ENCODE measurements at regions not wholly inside any gene's neighbourhood (a gene's known extent, or its start where the extent isn't known, plus 50 kb on each side); places are given as distances from the start of the nearest gene placed in this dataset.
"Not testable (repeated sequence)": the region's sequence is repeated elsewhere in the genome, so short reads cannot be mapped to it uniquely, and the experiment has no call there.

GRCh38 chr3:166005126-166005525, 167.9 kb upstream of the BCHE start:
- no peak for DNase-seq

- DNase-seq: no peak
Observed at GRCh38 chr3:165994293-165994692, 157.1 kb upstream of the BCHE start.

- no peak for DNase-seq
Observed at GRCh38 chr3:165984589-165984988, 147.4 kb upstream of the BCHE start.

GRCh38 chr3:165983284-165983683, 146.1 kb upstream of the BCHE start:
- DNase-seq: no peak

GRCh38 chr3:165981318-165981717, 144.1 kb upstream of the BCHE start:
- DNase-seq: no peak

- not testable (repeated sequence) for DNase-seq
Observed at GRCh38 chr3:165960825-165961224, 123.6 kb upstream of the BCHE start.

- no peak for DNase-seq
Observed at GRCh38 chr3:165954171-165954570, 116.9 kb upstream of the BCHE start.

- DNase-seq: no peak
Observed at GRCh38 chr3:165946360-165946759, 109.1 kb upstream of the BCHE start.

GRCh38 chr3:165938986-165939540, 101.8 kb upstream of the BCHE start:
- no peak for DNase-seq

GRCh38 chr3:165936081-165936480, 98.9 kb upstream of the BCHE start:
- DNase-seq: not testable (repeated sequence)

GRCh38 chr3:165924301-165924791, 87.1 kb upstream of the BCHE start:
- DNase-seq: not testable (repeated sequence)

GRCh38 chr3:165920984-165921383, 83.8 kb upstream of the BCHE start:
- DNase-seq: no peak

- DNase-seq: no peak
Observed at GRCh38 chr3:165919284-165919683, 82.1 kb upstream of the BCHE start.

GRCh38 chr3:165918657-165918979, 81.4 kb upstream of the BCHE start:
- no peak for DNase-seq

GRCh38 chr3:165917938-165918656, 80.9 kb upstream of the BCHE start:
- not testable (repeated sequence) for DNase-seq

GRCh38 chr3:165915104-165915503, 77.9 kb upstream of the BCHE start:
- not testable (repeated sequence) for DNase-seq

- no peak for DNase-seq
Observed at GRCh38 chr3:165903885-165904630, 66.8 kb upstream of the BCHE start.

GRCh38 chr3:165899066-165899465, 61.8 kb upstream of the BCHE start:
- DNase-seq: no peak

- no peak for DNase-seq
Observed at GRCh38 chr3:165897137-165897536, 59.9 kb upstream of the BCHE start.

- DNase-seq: no peak
Observed at GRCh38 chr3:165895919-165896318, 58.7 kb upstream of the BCHE start.

GRCh38 chr3:165892565-165892964, 55.3 kb upstream of the BCHE start:
- DNase-seq: no peak
